Panc1 (cell line): ENCODE measurements at regions not wholly inside any gene's neighbourhood (a gene's known extent, or its start where the extent isn't known, plus 50 kb on each side); places are given as distances from the start of the nearest gene placed in this dataset.

Experiments
- CTCF ChIP-seq: fragments of 450-650 bp; IDR thresholded peaks from 2 replicates; pipeline ENCODE4 v1.5.1; 2017; ENCODE audit warnings: mild to moderate bottlenecking
- POLR2AphosphoS5 ChIP-seq: IDR thresholded peaks from 2 replicates; pipeline ENCODE4 v1.6.1; 2012; ENCODE audit warnings: mild to moderate bottlenecking, low read depth, low read length, moderate library complexity
- SIN3A ChIP-seq: IDR thresholded peaks from 2 replicates; pipeline ENCODE4 v1.6.1; 2012; ENCODE audit warnings: low read depth, mild to moderate bottlenecking, low read length, moderate library complexity, borderline replicate concordance; ENCODE audit not compliant: insufficient read depth
- TCF7L2 ChIP-seq: IDR thresholded peaks from 2 replicates; pipeline ENCODE4 v1.6.1; 2011; ENCODE audit warnings: mild to moderate bottlenecking, low read depth, low read length, inconsistent platforms

DNA sequence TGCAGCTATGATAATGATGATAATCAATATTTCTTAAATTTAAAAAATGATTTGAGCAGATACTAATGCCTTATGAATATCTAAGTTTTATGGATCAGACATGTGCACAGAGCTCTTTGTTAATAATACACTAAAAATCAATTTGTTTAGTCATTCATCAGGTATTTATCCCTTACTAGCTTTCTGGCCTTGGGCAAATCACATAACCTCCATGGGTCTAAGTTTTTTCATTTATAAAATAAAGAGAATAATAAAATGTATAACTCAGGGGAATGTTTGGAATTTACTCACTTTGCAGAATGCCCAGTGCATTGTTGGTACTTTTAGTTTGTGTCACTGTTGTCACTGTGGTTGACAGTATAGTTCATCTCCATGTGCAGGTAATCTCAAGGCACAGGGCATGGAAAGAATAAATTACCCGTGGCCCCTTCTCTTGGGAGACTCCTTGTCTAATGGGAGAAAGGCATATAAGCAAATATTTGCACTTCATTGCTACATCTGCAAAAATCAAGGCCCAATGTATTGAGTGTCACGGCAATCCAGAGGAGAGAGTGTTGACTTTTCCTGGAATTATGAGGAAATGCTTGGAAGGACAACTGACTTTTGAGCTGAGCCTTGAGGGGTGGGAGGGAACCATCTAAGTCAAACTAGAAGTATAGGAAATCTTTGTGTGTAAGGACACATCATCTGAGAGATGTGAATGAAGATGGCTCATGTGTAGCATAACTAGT lies 64.7 kb upstream of the CTTNBP2 start:
- no peak for TF ChIP-seq POLR2AphosphoS5
- no peak for TF ChIP-seq CTCF
- TF ChIP-seq TCF7L2, result no peak
- TF ChIP-seq SIN3A, result no peak
